Hippocampal formation (tissue), 2 donors: ENCODE measurements at regions not wholly inside any gene's neighbourhood (a gene's known extent, or its start where the extent isn't known, plus 50 kb on each side); places are given as distances from the start of the nearest gene placed in this dataset.
"Not testable (repeated sequence)": the region's sequence is repeated elsewhere in the genome, so short reads cannot be mapped to it uniquely, and the experiment has no call there.

ENCODE experiments used
- DNase-seq, 2 donors: peaks; one replicate each; lab custom pipeline; 2025; lab: John Stamatoyannopoulos, UW

DNA sequence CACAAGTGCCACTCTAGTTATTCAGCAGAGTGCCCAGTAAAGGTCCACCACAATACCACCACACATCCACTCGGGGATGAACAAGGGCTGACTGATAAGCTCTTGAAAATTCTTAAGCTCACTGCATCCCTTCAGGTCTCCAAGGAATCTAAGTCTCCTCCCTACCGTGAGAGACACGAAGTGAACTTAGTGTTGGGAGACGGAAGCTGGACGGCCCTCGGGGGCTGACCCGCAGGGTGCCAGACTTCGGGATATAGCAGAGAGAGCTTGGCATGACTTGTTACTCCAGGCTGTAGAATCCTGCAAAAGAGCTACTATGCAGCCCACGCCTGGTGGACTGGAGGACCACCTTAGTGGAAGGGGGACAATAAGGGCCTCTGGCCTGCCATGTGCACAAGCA lies 75.1 kb downstream of the LYZL1 start:
- not testable (repeated sequence) for DNase-seq

DNA sequence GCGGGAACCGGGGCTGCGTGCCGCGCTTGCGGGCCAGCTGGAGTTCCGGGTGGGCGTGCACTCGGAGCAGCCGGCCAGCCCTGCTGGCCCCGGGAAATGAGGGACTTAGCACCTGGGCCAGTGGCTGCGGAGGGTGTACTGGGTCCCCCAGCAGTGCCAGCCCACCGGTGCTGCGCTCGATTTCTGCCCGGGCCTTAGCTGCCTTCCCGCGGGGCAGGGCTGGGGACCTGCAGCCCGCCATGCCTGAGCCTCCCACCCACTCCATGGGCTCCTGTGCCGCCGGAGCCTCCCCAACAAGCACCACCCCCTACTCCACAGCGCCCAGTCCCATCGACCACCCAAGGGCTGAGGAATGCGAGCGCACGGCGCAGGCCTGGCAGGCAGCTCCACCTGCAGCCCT lies 77.3 kb downstream of the LYZL1 start:
- not testable (repeated sequence) for DNase-seq

DNA sequence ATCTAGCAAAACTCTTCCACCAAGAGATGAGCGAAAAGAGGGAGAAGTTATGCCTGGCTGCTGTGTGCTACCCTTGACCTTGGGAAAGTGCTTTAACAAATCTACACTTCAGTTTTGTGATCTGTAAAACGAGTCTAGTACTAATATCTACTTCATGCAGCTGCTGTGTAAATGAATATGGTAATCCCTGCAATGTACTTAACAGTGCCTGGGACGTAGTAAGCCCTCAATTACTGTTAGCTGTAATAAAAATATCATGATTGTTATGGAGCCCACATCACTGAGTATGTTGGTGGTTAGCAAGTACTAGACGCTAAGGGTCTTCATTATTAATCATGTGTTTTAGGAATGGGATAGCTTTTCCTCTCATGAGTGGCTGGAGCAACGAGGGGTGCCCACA lies 80.5 kb downstream of the LYZL1 start:
- DNase-seq, result no peak

DNA sequence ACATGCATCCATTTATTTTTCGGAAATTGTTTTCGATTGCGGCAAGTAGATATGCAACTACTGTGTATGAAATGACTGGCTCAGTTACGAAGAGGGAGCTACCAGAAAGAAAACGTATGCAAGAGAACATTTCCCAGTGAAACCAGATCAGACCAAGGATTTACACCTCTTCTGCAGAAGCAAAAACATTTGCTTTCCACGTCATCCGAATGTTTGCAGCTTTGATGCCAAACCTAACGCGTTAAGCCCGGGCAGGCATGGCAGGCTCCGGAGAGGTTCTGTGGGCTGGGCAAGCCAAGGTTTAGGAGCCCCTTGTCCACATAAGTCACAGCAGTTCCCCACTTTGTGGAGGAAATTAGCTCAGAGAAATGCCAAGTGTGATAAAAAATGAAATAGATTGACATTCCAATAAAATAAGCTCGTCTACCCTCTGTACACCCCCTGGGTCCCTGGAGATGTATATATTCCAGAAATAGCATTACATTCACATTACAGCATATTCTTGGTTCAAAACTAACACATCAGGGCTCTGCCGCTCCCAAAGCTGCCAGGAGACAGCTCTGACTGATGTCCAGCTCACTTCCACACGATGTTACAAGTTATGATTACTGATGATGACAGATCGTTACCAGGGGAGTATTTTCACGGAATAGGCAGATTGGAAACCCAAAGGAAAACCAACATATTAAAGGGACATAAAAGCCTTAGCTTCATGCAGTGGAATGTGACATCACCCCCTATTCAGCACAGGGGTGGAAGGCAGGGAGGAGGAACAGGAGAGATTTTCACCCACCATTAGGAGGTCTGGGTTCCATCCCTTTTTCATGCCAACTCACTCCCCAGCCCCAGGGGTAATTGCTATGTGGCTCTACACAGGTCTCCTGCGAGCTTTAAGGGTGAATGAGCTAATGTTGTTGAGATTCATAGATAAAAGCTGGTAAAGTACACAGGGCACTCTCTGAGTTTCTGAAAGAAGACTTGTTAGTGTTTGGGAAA lies 81.5 kb downstream of the LYZL1 start:
- DNase-seq, result no peak

DNA sequence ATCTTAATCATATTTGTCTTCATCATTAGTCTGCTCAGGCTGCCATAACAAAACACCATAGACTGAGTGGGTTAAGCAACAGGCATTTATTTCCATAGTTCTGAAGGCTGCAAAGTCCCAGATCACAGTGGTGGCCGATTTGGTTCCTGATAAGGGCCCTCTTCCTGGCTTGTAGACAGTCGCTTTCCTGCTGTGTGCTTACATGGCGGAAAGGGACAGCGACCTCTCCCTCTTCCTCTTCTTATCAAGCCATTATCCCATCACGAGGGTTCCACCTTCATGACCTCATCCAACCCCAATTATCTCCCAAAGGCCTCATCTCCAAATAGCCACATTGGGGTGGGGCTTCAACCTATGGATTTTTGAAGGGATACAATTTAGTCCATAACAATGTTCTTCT lies 84.0 kb downstream of the LYZL1 start:
- no peak for DNase-seq

DNA sequence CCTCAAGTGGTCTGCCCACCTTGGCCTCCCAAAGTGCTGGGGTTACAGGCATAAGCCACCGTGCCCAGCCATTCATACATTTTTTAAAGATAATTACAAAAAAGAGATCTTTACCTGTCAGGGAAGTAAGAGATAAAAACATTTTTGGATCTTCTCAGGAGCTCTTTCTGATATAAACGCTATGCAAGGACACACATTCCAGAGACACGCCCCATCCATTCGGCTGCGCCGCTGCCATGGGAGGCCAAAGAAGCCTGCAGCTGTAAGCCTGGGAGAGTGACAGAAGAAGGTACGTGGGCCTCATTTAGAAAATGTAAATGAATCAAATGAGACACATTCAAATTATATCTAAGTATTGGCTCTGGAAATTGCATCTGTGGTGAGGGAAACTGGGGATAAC lies 85.3 kb downstream of the LYZL1 start:
- no peak for DNase-seq

DNA sequence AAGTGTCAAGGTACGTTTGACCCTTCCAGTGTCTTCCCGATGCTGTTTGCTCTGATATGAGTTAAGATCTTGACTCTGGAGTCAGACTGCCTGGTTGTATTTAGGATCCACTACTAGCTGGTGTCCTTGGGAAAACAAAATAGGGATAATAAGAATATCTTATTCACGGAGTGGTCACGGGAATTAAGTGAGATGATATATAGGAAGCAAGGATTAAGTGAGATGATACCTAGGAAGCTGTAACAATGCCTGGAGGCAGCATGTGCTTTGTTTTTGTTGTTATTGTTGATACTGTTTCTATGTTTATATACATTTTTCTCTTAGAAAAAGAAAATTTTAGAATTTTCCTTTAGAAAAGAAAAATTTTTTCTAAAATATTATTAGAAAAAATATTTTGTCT lies 87.0 kb downstream of the LYZL1 start:
- no peak for DNase-seq

DNA sequence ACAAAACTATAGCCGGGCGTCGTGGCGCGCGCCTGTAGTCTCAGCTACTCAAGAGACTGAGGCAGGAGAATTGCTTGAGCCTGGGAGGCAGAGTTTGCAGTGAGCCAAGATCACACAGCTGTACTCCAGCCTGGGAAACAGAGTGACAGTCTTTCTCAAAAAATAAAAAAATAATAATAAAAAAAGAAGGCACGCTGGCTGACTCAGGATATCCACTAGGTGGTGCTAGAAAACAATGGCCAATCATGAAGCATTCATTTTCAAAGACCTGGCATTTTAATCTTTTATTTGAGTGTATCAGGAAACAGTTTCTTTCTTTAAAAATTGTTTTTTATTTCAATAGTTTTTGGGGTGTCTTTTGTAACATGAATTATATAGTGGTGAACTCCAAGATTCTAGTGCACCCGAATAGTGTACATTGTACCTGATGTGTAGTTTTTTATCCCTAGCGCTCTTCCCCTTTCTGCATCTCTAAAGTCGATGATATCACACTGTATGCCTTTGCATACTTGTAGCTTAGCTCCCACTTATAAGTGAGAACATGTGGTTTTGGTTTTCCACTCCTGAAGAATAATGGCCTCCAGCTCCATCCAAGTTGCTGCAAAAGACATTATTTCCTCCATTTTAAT lies 88.6 kb downstream of the LYZL1 start:
- peak in 1 of 2 donors; percentile 40 for DNase-seq

DNA sequence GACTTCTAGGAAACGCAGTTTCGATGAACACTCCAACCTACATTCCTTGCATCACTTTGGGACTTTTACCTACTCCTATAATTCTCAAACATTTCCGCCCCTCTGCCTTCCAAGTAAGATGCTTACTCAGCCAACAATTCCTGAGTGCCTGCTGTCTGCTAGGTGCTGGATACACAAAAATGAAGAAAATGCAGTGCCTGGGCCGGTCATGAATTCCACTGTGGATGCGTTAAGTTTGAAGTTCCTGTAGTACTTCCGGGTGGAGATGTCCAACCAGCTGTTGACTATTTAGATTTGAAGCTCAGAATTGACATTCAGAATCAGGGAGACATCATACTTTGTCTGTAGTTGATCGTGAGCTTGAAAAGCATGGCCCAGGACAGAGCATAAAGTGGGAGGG lies 89.2 kb downstream of the LYZL1 start:
- no peak for DNase-seq

DNA sequence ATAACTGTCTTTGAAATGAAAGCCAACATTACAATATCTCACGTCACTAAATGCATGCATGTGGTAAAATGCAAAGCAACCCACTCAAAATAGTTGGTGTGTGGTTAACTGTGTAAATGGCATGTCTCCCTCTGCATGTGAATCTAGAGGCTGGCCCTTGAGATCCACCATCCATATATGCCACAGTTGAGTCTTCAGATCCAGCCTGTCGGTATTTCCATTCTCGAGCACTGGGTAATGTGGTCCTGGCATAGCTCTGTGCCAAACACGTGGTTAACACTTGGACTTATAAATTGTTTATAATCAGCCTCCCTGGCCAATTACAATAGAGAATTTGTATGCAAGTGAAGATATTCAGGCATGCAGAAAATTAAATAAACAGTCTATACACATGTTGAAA lies 90.3 kb downstream of the LYZL1 start:
- DNase-seq, result no peak

DNA sequence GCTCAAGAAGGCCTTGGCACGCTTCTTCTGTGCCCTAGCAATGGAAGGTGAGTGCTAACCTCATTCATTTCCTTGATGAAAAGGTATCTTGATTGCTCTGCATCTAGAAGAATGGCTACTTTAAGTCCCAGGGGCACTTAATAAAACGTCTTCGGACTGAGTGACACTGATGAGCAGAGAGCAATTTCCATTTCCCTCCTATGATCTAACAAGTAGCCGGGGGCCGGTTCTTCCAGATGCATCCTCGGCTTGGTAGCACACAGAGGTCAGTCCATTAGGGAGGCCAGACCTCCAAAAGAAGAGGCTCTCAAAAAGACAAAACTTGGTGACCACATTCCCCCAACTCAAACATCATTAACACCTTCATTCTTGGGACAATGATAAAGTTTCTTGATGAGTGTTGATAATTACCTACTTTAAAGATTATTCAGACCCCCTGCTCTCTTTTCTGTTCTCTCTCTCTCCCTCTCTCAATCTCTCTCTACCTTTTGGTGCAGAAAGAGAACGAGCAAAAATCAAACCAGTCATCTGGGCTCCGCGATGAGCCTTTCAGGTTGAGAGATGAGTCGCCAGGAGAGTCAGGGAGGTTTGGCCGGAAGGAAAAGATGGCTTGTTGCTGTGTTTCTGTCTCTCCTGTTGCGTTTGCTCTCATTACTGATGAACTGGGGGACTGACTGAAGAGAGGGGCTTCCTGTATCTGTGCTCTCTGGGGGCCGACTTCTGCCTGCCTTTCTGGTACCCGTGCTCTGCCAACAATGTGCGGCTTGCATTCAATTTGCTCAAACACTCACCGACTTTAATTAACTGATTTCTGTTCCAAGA lies 91.1 kb downstream of the LYZL1 start:
- DNase-seq, result not testable (repeated sequence)

DNA sequence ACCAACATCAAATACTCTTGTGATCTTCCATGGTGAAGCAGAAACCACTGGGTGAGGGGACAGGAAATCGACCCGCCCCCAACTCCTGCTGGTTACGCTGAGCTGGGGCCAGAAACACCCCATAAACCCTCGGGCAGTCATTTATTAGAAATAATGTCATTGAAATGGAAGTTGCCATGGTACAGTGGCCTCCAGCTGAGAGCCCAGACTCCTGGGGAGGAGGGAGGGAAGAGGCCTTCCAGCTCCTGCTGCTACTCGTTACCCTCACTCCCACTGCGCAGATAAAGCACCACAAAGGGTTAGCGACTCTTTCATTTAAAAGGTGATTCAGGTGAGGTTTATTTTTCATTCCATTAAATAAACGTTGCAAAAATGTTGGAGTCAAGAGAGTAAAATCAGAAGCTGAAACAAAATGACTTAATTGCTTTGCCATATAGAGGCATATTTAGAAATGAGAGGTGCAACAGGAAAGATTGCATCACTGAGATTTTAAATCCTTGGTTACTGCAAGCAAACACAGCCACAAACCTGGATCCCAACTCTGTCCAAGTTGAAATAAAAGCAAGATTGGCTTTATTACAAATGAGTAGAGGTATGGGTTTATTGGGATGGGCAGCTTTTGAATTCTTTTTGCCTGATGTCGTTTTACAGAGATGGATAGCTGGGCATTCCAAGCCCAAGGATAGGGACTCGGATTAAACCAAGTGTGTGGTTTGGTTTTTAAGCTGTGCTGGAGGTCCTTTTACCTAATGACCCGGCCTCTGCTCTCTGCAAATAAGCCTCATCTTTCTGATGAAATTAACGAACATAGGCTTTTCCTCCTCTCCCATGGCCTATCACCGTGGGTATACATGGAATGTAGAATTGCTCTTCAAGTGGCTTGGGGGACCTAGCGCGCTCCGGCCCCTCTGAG lies 92.0 kb downstream of the LYZL1 start:
- DNase-seq, result not testable (repeated sequence)

DNA sequence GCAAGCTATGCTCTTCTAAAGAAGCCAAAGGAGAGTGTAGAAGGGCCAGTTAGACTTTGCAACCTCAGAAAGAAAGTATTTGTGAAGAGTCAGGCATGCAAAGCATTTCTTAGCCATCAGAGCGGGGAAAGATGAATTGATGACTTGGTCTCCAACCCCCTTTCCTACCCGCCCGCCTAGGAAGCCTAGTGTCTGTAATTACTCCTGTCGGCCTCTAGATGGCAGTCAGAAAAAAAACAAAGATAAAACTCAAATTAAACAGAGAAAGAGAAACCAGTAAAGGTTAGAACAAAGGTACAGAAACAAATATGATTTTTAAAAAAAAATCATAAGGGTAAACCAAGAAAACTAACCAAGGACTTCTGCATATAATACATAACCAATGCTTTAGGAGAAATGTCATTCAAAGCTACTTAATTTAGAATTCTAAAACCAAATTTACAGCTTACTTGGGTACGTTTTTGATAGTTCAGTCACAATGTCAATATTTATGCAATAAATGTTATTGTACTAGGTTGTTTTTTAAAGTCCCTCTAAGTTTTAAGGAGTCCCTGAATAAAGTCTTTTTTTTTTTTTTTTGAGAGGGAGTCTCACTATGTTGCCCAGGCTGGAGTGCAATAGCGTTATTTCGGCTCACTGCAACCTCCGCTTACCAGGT lies 97.6 kb downstream of the LYZL1 start:
- DNase-seq, result peak in 1 of 2 donors; percentile 33

DNA sequence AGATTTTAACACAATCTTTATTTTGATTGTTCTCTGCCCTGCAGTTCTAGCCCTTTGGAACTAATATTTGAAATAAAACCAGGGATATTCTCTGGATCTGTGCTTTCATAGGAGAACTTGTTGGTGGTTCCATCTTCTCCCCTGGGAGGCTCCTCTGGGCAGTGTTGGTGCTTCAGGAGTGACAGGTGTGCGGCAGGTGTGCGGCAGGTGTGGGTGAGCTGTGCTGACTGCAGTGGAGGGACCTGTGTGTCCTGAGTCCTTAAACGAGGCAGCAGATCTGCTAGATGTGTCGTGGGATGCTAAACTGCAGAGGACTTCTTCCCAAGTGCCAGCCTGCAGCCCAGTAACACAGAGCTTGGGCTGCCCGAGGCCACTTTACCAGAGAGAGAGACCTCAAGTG lies 98.4 kb downstream of the LYZL1 start:
- no peak for DNase-seq

DNA sequence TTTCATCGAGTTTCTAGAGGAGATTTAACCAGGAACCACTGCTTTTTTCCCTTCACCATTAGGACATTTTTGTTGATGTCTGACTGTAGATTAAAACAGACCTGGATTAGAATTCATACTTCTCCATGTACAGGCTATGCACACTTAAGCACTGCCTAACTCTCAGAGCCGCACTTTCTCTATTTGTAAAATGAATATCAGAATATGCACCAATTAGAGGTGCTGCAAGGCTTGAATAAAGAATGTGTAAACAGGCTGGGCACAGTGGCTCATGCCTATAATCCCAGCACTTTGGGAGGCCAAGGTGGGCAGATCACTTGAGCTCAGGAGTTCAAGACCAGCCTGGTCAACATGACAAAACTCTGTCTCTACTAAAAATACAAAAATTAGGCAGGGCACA lies 99.2 kb downstream of the LYZL1 start:
- DNase-seq, result not testable (repeated sequence)

DNA sequence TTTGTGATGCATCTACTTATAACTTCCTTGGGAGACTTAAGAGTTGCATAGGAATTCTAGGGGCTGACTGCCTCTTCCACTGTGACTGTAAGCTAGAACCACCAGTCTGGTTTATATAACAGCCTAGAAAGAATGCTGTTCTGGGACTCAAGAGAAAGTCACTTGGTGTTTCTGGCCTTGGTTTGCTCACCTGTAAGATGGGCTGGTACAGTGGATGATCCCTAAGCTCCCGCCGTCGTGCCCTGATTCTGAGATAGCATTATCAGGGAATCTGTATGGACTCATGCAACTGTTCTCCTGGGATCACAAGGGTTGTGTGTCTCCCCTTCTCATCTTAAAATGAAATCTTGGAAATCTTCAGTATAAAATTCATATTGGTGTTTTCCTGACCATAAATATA lies 100.6 kb downstream of the LYZL1 start:
- no peak for DNase-seq

DNA sequence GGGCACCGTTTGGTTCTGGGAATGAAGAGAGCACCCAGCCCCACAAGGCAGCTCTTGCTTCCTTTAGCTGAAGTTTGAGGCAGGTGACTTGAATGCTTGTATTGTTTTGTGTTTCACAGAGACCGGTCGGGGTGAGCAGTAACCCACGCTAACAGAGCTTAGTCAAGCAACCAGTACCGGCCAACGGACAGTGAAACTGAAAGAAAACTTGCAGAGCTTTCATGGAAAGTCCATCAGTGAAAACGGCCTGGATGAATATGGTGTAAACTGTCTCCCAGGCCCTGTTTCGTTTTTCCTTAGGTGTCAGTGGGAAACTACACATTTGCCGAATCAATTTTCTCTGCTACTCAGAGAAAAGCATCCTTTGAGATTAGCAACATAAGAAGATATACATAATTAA lies 101.1 kb downstream of the LYZL1 start:
- no peak for DNase-seq

DNA sequence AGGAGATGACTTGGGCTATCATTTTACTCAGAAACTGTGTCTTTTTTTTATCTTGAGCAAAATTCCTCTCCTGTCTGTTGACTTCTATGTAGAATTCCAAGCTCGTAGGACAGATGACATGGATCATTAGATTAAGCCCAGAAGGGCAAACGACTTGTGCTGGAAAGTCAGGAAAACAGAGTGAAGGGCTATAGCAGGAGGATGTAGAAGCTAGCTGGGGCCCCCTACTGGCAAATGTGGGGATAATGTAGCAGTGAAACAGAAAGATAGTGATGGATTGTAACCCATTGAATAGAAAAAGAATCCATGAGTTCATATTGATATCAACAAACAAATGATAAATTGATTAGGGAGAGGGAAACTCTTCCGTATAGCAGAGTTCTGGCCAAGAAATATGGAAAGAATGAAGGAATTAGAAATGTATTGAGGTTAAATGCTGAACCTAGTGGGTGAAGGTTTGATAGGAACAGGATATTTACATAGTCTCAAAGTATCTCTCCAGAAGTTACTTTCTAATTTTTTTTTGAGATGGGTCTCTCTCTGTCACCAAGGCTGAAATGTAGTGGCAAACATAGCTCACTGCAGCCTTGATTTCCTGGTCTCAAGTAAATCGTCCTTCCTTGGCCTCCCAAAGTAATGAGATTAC lies 103.6 kb downstream of the LYZL1 start:
- peak; percentile 2 to 3 for DNase-seq

DNA sequence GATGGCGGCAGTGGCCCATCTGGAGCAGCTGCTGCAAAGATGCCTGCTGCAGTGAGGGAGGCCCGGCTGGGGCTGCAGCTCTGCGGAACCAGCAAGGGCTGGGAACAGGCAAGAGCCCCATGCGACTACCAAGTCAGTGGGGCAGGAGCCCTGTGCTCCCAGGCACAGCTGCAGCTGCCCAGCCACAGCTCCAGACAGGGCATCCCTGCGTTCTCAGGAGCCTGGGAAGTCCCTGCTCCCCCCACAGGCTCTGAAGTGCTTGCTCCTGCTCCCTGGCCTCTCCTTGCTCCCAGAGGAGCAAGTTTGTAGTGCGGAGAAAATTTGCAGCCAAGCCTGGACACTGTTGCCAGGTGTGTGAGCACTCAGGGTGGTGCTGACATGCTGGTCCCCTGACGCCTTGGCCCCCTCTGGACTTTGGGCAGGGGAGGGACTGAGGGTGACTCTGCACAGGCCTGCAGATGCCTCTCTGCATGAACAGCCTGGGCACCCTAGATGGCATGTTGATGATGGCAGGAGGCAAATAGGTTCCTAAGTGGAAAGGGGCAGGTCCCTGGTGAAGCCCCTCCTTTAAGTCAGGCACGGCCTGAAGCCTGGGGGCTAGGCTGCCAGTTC lies 105.6 kb downstream of the LYZL1 start:
- no peak for DNase-seq

DNA sequence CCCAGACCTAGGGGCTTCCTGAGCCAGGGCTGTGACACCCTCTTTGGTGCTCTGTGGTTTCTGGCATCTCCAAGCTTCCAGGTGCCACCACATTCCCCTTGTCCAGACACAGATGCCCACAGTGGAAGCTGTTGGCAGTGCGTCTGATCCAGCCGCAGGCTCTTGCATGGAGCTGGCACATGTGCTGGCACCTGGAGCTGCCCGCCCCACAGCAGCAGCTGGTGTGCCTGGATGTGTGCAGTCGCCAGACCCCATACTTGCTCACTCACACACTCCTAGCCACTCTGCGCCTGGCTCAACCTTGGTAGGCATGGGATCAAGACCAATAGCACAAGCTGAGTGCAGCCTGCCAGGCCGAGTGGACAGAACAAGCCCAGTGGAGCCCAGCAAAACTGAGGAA lies 106.5 kb downstream of the LYZL1 start:
- no peak for DNase-seq
